WERI-Rb-1 (cell line): ENCODE measurements at regions not wholly inside any gene's neighbourhood (a gene's known extent, or its start where the extent isn't known, plus 50 kb on each side); places are given as distances from the start of the nearest gene placed in this dataset.

Source experiments
- DNase-seq: peaks from one replicate; pipeline ENCODE4 v3.0.0-alpha.2; 2020
- H3K27ac ChIP-seq: fragments of 250-450 bp; sonication (Bioruptor Pico); 2 replicates; pipeline ENCODE4 v1.5.1; 2020; ENCODE audit warnings: mild to moderate bottlenecking, moderate library complexity
- H3K27me3 ChIP-seq: fragments of 250-450 bp; sonication (Bioruptor Pico); 2 replicates; pipeline ENCODE4 v1.5.1; 2021; ENCODE audit warnings: mild to moderate bottlenecking, low read depth, moderate library complexity; ENCODE audit not compliant: insufficient read depth, severe bottlenecking
- H3K36me3 ChIP-seq: fragments of 250-450 bp; sonication (Bioruptor Pico); 2 replicates; pipeline ENCODE4 v1.5.1; 2020; ENCODE audit warnings: mild to moderate bottlenecking, moderate library complexity
- H3K4me3 ChIP-seq: 2 replicates; pipeline ENCODE4 v1.5.1; 2011; ENCODE audit warnings: low read depth, mild to moderate bottlenecking, control low read depth, low read length
- H3K9me3 ChIP-seq: fragments of 250-450 bp; sonication (Bioruptor Pico); 2 replicates; pipeline ENCODE4 v1.5.1; 2021; ENCODE audit warnings: mild to moderate bottlenecking, moderate library complexity; ENCODE audit not compliant: severe bottlenecking
- TF ChIP-seq, protein P1 (sequence below): IDR thresholded peaks from 2 replicates; pipeline ENCODE4 v1.5.1; 2011; ENCODE audit warnings: low read depth, mild to moderate bottlenecking, control low read depth, inconsistent platforms, low read length

DNA sequence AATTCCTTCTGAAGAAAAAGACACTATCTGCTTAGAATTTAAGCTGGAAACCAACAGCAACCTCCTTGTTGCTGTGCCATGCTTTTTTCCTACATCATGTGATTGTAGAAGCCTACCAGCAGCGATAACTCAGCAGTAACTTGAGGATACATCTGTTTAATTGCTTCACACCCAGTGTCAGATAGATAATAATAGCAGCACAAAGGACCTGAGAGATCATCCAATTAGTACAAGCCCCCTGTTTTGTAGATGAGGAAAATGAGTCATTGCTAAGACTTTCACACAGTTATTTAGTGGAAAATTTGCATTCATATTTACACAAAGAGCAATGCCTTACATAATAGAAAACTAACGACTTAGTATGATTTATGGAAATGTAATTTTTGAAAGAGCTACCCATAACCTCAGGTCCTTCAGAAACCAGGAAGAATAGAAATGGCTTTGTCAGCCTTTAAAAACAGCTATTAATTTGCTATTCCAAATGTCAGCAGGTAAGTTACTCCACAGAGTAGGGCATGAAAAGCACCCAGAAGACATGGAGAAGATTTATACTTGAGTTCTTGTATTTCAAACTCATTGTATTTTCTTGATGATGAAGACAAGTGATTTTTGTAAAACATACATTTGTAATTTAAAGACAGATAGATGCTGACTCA, 93.7 kb upstream of the SGCG start:
- Histone ChIP-seq H3K27me3 (peaks cover 89% of the 10 kb centered on the region), H3K27ac (no peak overlapping the region), H3K36me3 (no peaks in the 10 kb centered on the region), H3K9me3 (no peaks in the 10 kb centered on the region), H3K4me3 (no peak overlapping the region)
- no peak for DNase-seq
- TF ChIP-seq, protein P1, sequence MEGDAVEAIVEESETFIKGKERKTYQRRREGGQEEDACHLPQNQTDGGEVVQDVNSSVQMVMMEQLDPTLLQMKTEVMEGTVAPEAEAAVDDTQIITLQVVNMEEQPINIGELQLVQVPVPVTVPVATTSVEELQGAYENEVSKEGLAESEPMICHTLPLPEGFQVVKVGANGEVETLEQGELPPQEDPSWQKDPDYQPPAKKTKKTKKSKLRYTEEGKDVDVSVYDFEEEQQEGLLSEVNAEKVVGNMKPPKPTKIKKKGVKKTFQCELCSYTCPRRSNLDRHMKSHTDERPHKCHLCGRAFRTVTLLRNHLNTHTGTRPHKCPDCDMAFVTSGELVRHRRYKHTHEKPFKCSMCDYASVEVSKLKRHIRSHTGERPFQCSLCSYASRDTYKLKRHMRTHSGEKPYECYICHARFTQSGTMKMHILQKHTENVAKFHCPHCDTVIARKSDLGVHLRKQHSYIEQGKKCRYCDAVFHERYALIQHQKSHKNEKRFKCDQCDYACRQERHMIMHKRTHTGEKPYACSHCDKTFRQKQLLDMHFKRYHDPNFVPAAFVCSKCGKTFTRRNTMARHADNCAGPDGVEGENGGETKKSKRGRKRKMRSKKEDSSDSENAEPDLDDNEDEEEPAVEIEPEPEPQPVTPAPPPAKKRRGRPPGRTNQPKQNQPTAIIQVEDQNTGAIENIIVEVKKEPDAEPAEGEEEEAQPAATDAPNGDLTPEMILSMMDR, result no peak

DNA sequence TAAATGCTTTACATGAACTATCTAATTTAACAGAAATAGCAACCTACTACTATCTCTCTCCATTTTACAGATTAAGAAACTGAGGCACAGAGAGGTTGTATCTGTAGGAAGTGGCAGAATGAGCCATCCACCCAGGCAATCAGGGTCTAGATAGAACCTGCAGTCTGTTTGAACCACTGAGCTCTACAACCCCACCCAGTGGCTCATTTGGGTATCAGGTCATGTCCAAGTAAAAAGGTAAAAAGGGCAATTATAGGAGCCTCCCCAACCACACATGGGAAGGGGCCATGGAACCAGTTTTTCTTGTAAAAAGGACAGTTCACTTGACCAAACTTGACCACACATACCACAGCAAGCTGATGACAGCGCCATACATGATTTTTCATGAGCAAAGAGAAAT, 92.9 kb upstream of the SGCG start:
- no peaks in the 10 kb centered on the region for H3K36me3 ChIP-seq
- no peak overlapping the region for H3K4me3 ChIP-seq
- no peak overlapping the region for H3K27ac ChIP-seq
- no peaks in the 10 kb centered on the region for H3K9me3 ChIP-seq
- TF ChIP-seq, protein P1, result peak; percentile 74
- DNase-seq, result peak; percentile 29
- H3K27me3 ChIP-seq, result peaks cover 85% of the 10 kb centered on the region

DNA sequence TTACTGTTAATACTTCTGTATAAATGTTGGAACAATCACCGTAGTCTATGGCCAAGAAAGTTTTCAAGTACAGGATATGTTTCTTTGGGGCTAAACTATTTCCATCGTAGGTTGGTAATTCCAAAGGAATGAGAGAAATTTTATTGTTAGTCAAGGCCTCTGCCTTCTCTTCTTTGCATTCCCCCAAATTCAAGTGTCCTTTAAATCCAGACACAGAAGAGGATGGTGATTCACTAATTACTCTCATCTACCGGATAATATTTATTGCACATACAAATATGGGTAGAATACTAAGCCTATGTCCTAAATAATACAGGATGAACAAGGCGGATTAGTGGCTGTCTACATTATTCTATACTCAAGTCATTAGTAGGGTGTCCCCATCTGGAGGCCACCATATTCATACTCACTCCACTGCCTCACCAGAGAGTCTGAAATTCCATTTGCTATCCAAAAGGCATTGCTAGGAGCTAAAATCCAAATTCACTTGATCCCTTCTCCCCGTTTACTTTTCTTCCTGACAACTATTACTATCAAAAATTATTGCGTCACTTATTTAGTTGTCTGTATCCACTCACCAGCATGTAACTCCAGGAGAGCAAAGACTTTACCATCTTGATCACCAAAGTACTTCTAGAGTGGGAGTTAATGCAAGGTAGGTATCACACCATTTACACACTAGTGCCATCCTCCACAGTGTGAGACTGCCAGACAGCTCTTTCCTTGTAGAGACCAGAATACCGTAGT, 82.4 kb upstream of the SGCG start:
- Histone ChIP-seq H3K27ac (no peak overlapping the region), H3K27me3 (peaks cover 79% of the 10 kb centered on the region), H3K36me3 (no peaks in the 10 kb centered on the region), H3K4me3 (no peak overlapping the region), H3K9me3 (no peaks in the 10 kb centered on the region)
- TF ChIP-seq, protein P1, result no peak
- DNase-seq, result no peak

DNA sequence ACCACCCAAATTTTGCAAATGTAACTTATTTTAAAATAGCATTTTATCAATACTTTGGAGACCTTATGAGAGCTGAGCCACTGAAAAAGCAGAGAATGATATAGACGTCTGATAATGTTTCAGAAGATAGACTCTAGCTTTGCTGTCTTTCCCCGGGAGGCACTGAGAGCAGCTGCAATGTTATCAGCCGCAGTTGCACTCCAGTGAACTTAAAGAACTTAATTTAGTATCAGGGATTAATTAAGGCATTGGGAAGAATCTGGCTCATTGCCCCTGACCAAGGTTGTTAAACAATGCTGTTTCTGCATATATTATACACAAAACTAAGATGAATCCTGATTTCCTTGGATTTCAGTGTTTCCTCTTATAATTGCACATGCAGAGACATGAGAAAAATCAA, 75.7 kb upstream of the SGCG start:
- no peak overlapping the region for H3K27ac ChIP-seq
- TF ChIP-seq, protein P1, result no peak
- no peak overlapping the region for H3K4me3 ChIP-seq
- DNase-seq, result no peak
- no peaks in the 10 kb centered on the region for H3K36me3 ChIP-seq
- H3K9me3 ChIP-seq, result peaks cover 9% of the 10 kb centered on the region
- peaks cover 89% of the 10 kb centered on the region for H3K27me3 ChIP-seq

DNA sequence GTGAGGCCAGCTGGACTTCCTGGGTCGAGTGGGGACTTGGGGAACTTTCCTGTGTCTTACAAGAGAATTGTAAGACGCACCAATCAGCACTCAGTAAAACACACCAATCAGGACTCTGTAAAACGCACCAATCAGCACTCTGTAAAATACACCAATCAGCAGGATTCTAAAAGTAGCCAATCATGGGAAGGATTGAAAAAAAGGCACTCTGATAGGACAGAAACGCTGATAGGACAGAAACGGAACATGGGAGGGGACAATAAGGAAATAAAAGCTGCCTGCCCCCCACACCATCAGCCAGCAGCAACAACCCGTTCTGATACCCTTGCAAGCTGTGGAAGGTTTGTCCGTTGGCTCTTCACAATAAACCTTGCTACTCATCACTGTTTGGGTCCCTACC, 73.1 kb upstream of the SGCG start:
- Histone ChIP-seq H3K36me3 (no peaks in the 10 kb centered on the region), H3K27ac (no peak overlapping the region), H3K9me3 (peaks cover 9% of the 10 kb centered on the region), H3K27me3 (peaks cover 92% of the 10 kb centered on the region), H3K4me3 (no peak overlapping the region)
- TF ChIP-seq, protein P1, result no peak
- no peak for DNase-seq
